ENCODE measurements at regions not wholly inside any gene's neighbourhood (a gene's known extent, or its start where the extent isn't known, plus 50 kb on each side); places are given as distances from the start of the nearest gene placed in this dataset.

DNA sequence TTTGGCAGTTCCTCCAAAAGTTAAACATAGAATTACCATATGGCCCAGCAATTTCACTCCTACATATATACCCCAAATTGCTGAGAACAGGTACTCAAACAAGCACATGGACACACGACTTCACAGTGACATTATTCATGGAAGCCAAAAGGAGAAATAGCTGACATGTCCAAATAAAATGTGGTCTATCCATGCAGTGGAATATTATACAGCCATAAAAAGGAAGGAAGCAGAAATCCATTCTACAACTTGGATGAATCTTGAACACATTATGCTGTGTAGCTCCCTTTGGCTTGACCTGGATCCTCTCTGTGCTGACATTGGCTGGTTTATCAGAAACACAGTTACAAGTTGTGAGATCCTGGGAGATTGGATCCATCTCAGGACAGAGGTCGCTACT lies 370.9 kb upstream of the EEF2KMT start:
- DNase-seq (ENCODE audit: low read depth in 4 of 6, low spot score in 6 of 6) = no peak
- H3K4me1 ChIP-seq (ENCODE audit: control insufficient read depth, insufficient read depth, low read length) = no peaks in the 10 kb centered on the region
- H3K9me3 ChIP-seq (ENCODE audit: control insufficient read depth, insufficient read depth, low read length) = no peaks in the 10 kb centered on the region
- WGBS (ENCODE audit: insufficient coverage) = 76% methylated on average over 2 of the region's 2 CpGs
- H3K27ac ChIP-seq (ENCODE audit: low read depth, low read length) = no peak overlapping the region
- no peak overlapping the region for H3K4me3 ChIP-seq (ENCODE audit: low read depth, low read length)
- H3K36me3 ChIP-seq (ENCODE audit: control insufficient read depth, insufficient read depth, low read length) = no peaks in the 10 kb centered on the region
- no peaks in the 10 kb centered on the region for H3K27me3 ChIP-seq (ENCODE audit: control insufficient read depth, insufficient read depth, low read length)

DNA sequence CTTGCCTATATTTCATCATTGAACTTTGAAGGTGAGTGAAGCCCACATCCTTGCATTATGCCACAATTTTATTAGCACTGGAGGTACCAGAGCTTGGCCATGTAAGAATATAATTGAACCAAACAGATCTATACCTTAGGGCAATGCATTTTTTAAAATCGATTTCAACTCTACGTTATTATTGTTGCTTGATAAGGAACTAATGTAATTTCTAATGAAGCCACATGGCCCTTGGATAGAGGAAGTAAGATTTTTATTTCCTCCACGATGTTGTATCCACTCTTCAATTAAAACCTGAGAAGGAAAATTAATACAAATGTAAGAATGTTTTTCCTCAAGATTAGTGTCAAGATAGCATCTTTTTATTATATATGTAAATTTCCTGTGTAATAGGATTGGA lies 370.0 kb upstream of the EEF2KMT start:
- no peaks in the 10 kb centered on the region for H3K36me3 ChIP-seq (ENCODE audit: control insufficient read depth, insufficient read depth, low read length)
- H3K4me1 ChIP-seq (ENCODE audit: control insufficient read depth, insufficient read depth, low read length) = no peaks in the 10 kb centered on the region
- H3K27me3 ChIP-seq (ENCODE audit: control insufficient read depth, insufficient read depth, low read length) = no peaks in the 10 kb centered on the region
- no peak overlapping the region for H3K27ac ChIP-seq (ENCODE audit: low read depth, low read length)
- DNase-seq (ENCODE audit: low read depth in 4 of 6, low spot score in 6 of 6) = no peak
- WGBS (ENCODE audit: insufficient coverage) = no CpG with 5 or more reads among the region's 3 CpGs
- H3K9me3 ChIP-seq (ENCODE audit: control insufficient read depth, insufficient read depth, low read length) = no peaks in the 10 kb centered on the region
- H3K4me3 ChIP-seq (ENCODE audit: low read depth, low read length) = no peak overlapping the region

DNA sequence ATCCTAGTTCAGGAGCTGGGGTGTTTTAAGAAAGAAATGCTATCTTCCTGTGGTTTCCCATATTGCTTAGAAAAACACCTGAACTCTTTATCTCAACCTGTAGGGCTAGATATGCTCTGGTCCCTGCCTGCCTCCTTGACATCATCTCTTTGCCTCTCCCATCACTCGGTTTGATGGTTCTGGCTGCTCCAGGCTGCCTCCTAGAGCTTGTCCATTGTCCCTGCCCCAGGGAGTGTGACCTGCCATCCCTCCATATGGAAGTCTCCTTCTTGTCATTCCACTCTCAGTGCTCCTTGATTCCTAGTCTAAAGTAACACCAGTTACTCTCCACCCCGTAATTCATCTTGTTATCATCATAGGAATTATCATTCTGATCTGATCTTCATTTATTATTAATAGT lies 369.0 kb upstream of the EEF2KMT start:
- 55% methylated on average over 1 of the region's 2 CpGs for WGBS (ENCODE audit: insufficient coverage)

DNA sequence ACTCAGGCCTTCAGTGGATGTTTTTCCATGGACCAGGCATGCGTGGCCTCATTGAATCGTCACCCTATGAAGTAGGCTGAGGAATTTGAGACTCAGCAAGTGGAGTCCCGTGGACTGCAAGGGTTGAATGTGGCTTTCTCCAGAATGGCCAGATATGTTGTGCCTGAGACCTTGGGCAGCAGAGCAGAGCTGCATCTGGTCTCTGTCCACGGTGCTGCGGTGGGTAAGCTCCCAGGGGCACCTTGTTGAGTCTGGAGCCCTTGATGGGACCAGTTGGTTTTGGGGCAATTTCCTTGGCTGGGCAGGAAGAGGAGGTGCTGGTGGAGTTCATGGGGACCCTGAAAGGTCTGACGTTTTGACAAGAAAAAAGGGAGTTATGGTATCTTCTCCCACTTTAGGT lies 368.1 kb upstream of the EEF2KMT start:
- no peak for DNase-seq (ENCODE audit: low read depth in 4 of 6, low spot score in 6 of 6)
- 92% methylated on average over 6 of the region's 6 CpGs for WGBS (ENCODE audit: insufficient coverage)
- Histone ChIP-seq H3K4me3 (ENCODE audit: low read depth, low read length) (no peak overlapping the region), H3K4me1 (ENCODE audit: control insufficient read depth, insufficient read depth, low read length) (no peaks in the 10 kb centered on the region), H3K9me3 (ENCODE audit: control insufficient read depth, insufficient read depth, low read length) (no peaks in the 10 kb centered on the region), H3K36me3 (ENCODE audit: control insufficient read depth, insufficient read depth, low read length) (no peaks in the 10 kb centered on the region), H3K27ac (ENCODE audit: low read depth, low read length) (no peak overlapping the region), H3K27me3 (ENCODE audit: control insufficient read depth, insufficient read depth, low read length) (no peaks in the 10 kb centered on the region)

More for the DNA sequence above, 369.0 kb upstream of the EEF2KMT start:
- Histone ChIP-seq H3K4me3 (ENCODE audit: low read depth, low read length) (no peak overlapping the region), H3K27me3 (ENCODE audit: control insufficient read depth, insufficient read depth, low read length) (no peaks in the 10 kb centered on the region), H3K9me3 (ENCODE audit: control insufficient read depth, insufficient read depth, low read length) (no peaks in the 10 kb centered on the region), H3K4me1 (ENCODE audit: control insufficient read depth, insufficient read depth, low read length) (no peaks in the 10 kb centered on the region), H3K36me3 (ENCODE audit: control insufficient read depth, insufficient read depth, low read length) (no peaks in the 10 kb centered on the region), H3K27ac (ENCODE audit: low read depth, low read length) (no peak overlapping the region)
- no peak for DNase-seq (ENCODE audit: low read depth in 4 of 6, low spot score in 6 of 6)

DNA sequence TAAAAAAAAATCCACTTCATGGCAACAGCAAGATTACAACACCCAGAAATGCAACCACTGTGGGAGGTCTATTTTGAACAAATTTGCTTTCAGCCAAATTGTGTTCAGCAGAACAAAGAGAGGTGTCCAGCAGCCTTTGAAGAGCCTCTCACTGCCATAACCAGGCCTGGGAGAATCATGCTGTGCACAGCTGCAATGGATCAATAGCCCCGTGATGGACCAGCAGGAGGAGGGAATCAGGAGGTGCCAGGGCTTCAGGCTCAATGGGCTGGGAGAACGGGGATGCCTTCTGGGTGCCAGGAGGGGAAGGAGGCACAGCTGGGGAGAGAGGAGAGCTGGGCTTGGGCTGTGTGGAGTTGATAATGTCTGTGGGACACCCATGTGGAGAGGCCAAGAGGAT lies 366.2 kb upstream of the EEF2KMT start:
- no peak for DNase-seq (ENCODE audit: low read depth in 4 of 6, low spot score in 6 of 6)
- no peak overlapping the region for H3K27ac ChIP-seq (ENCODE audit: low read depth, low read length)
- H3K36me3 ChIP-seq (ENCODE audit: control insufficient read depth, insufficient read depth, low read length) = no peaks in the 10 kb centered on the region
- 35% methylated on average over 2 of the region's 2 CpGs for WGBS (ENCODE audit: insufficient coverage)
- no peaks in the 10 kb centered on the region for H3K9me3 ChIP-seq (ENCODE audit: control insufficient read depth, insufficient read depth, low read length)
- H3K4me1 ChIP-seq (ENCODE audit: control insufficient read depth, insufficient read depth, low read length) = no peaks in the 10 kb centered on the region
- H3K4me3 ChIP-seq (ENCODE audit: low read depth, low read length) = no peak overlapping the region
- H3K27me3 ChIP-seq (ENCODE audit: control insufficient read depth, insufficient read depth, low read length) = no peaks in the 10 kb centered on the region

DNA sequence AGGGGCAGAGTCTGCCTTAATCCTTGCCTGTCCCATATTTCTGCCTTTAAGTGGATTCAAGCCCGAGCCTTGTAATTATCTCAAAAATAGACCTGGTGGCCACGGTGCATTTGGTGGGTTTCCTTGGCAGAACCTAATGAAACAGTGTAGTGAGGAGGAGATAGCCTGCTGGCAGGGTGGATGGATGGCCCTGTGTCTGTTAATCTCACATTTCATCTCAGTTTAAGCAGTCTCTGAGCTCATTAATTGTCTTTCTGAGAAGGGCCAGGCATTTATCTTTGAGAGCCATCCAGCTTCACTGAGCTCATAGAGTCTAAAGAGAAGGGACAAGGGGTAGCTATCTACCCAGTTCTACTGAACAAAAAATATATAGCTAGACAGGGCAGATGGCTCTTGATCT lies 364.0 kb upstream of the EEF2KMT start:
- 50% methylated on average over 1 of the region's 2 CpGs for WGBS (ENCODE audit: insufficient coverage)
- peak in 1 of 6 donors; percentile 24 for DNase-seq (ENCODE audit: low read depth in 4 of 6, low spot score in 6 of 6)

DNA sequence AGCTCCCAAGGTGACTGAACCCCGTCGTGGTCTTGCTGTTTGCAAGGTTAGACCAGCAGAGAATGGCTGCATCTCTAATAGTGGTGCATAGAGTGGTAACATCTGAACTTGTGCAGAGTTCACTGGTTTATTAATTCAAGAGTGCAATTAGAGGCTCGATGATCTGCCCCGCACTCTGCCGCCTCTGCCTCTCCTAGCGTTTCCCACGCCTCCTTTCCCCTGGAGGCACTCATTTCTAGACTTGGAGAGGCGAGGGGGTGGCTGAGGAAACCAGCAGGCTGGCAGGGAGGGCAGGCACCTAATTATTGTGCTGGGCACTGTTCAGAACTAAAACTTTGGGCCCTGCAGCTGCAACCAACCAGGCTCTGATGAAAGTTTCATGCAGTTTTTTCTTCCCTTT lies 363.5 kb upstream of the EEF2KMT start:
- Histone ChIP-seq H3K9me3 (ENCODE audit: control insufficient read depth, insufficient read depth, low read length) (no peaks in the 10 kb centered on the region), H3K27me3 (ENCODE audit: control insufficient read depth, insufficient read depth, low read length) (no peaks in the 10 kb centered on the region), H3K4me1 (ENCODE audit: control insufficient read depth, insufficient read depth, low read length) (no peaks in the 10 kb centered on the region), H3K4me3 (ENCODE audit: low read depth, low read length) (no peak overlapping the region), H3K36me3 (ENCODE audit: control insufficient read depth, insufficient read depth, low read length) (no peaks in the 10 kb centered on the region), H3K27ac (ENCODE audit: low read depth, low read length) (no peak overlapping the region)
- WGBS (ENCODE audit: insufficient coverage) = 58% methylated on average over 1 of the region's 8 CpGs
- no peak for DNase-seq (ENCODE audit: low read depth in 4 of 6, low spot score in 6 of 6)

More for the DNA sequence above, 364.0 kb upstream of the EEF2KMT start:
- H3K27me3 ChIP-seq (ENCODE audit: control insufficient read depth, insufficient read depth, low read length) = no peaks in the 10 kb centered on the region
- H3K36me3 ChIP-seq (ENCODE audit: control insufficient read depth, insufficient read depth, low read length) = no peaks in the 10 kb centered on the region
- H3K9me3 ChIP-seq (ENCODE audit: control insufficient read depth, insufficient read depth, low read length) = no peaks in the 10 kb centered on the region
- no peak overlapping the region for H3K4me3 ChIP-seq (ENCODE audit: low read depth, low read length)
- H3K4me1 ChIP-seq (ENCODE audit: control insufficient read depth, insufficient read depth, low read length) = no peaks in the 10 kb centered on the region
- no peak overlapping the region for H3K27ac ChIP-seq (ENCODE audit: low read depth, low read length)

DNA sequence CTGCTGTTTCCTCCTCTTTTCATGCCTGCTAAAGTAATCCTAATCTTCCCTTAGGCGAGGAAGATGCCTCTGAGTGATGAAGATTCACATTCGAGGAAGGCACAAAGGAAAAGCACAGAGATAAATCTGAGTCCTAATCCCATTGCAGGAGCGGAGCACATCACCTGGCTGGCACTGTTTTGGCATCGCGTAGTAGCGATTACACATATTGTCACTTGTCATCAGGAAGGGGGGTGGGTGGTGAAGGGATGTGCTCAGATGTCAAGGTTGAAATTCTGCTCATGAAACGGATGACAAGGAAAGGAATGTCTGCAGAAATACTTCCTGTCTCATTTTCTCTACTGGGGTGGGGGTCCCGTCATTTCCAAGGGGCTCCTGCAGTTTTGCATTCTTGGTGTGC lies 363.1 kb upstream of the EEF2KMT start:
- H3K36me3 ChIP-seq (ENCODE audit: control insufficient read depth, insufficient read depth, low read length) = no peaks in the 10 kb centered on the region
- H3K9me3 ChIP-seq (ENCODE audit: control insufficient read depth, insufficient read depth, low read length) = no peaks in the 10 kb centered on the region
- H3K27ac ChIP-seq (ENCODE audit: low read depth, low read length) = no peak overlapping the region
- no peaks in the 10 kb centered on the region for H3K4me1 ChIP-seq (ENCODE audit: control insufficient read depth, insufficient read depth, low read length)
- WGBS (ENCODE audit: insufficient coverage) = 81% methylated on average over 5 of the region's 8 CpGs
- no peak for DNase-seq (ENCODE audit: low read depth in 4 of 6, low spot score in 6 of 6)
- no peak overlapping the region for H3K4me3 ChIP-seq (ENCODE audit: low read depth, low read length)
- no peaks in the 10 kb centered on the region for H3K27me3 ChIP-seq (ENCODE audit: control insufficient read depth, insufficient read depth, low read length)

DNA sequence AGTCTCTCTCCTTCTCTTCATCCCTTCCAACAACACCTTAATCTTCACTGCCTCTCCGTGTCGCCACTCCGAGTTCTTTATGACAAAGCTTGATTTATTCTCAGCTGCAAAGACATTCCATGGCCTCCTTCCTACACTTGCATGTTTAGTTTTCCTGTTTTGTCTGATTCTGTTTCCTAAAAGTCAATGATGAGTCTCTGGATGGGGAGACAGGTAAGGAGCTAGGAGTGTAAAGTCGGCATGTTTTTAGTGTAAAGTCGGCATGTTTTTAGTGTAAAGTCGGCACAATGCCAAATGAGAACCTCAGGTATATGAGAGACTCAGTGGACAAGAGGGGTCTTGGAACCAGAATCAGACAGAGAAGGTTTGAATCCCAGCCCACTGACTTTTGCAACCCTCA lies 362.3 kb upstream of the EEF2KMT start:
- Histone ChIP-seq H3K36me3 (ENCODE audit: control insufficient read depth, insufficient read depth, low read length) (no peaks in the 10 kb centered on the region), H3K9me3 (ENCODE audit: control insufficient read depth, insufficient read depth, low read length) (no peaks in the 10 kb centered on the region), H3K4me1 (ENCODE audit: control insufficient read depth, insufficient read depth, low read length) (no peaks in the 10 kb centered on the region), H3K27ac (ENCODE audit: low read depth, low read length) (no peak overlapping the region), H3K4me3 (ENCODE audit: low read depth, low read length) (no peak overlapping the region), H3K27me3 (ENCODE audit: control insufficient read depth, insufficient read depth, low read length) (no peaks in the 10 kb centered on the region)
- 90% methylated on average over 5 of the region's 6 CpGs for WGBS (ENCODE audit: insufficient coverage)
- DNase-seq (ENCODE audit: low read depth in 4 of 6, low spot score in 6 of 6) = no peak

DNA sequence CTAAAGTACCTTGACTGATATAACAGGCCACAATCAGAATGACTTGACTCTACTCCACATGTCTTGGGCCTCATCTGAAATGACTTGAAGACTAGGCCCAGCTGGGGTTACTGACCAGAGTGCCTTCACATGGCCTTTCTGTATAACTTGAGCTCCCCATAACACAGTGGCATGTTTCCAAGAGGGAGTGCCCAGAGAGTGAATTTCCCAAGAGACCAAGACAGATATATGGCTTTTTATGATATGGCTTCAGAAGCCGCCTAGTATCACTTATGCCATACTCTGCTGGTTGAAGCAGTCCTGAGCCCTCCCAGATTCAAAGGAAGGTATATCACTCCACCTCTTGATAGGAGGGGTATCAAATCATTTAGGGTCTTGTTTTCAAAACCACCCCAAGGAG lies 357.5 kb upstream of the EEF2KMT start:
- no peaks in the 10 kb centered on the region for H3K9me3 ChIP-seq (ENCODE audit: control insufficient read depth, insufficient read depth, low read length)
- DNase-seq (ENCODE audit: low read depth in 4 of 6, low spot score in 6 of 6) = no peak
- peaks cover 7% of the 10 kb centered on the region for H3K4me1 ChIP-seq (ENCODE audit: control insufficient read depth, insufficient read depth, low read length)
- no CpG with 5 or more reads among the region's 1 CpG for WGBS (ENCODE audit: insufficient coverage)
- no peaks in the 10 kb centered on the region for H3K27me3 ChIP-seq (ENCODE audit: control insufficient read depth, insufficient read depth, low read length)
- no peak overlapping the region for H3K4me3 ChIP-seq (ENCODE audit: low read depth, low read length)
- H3K27ac ChIP-seq (ENCODE audit: low read depth, low read length) = no peak overlapping the region
- no peaks in the 10 kb centered on the region for H3K36me3 ChIP-seq (ENCODE audit: control insufficient read depth, insufficient read depth, low read length)
